ENCODE measurements at regions not wholly inside any gene's neighbourhood (a gene's known extent, or its start where the extent isn't known, plus 50 kb on each side); places are given as distances from the start of the nearest gene placed in this dataset.

DNA sequence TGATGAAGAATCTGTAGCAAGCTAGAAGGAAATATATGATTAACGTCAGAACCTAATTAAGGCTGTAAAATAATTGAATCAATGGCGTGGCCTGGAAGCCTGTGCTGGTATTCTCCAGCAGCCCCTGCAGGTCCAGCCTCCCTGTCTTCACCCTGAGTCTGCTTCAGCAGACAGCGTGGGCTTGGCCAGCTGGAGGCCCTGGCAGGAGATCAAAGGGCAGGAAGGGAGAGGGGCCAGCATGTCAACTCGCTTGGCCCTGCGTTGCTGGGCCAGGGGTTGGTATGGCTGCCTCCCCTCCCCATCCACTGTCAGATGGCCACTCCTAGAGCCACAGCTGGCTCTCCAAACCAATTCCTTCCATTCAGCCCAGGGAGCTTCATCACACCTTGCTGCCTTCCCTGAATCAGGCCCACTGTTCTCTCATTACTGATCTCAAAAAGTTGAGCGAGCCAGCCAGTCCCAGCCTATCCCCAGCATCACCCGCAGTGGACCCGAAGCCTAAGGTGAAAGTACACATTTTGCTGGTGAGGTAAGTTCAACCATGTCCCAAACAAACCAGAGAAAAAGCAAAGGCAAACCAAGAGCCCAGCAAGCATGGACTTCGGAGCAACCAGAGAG, 228.4 kb upstream of the AGAP1 start:
- H3K27me3 Mint-ChIP-seq: peaks cover 39 to 65% (median 46%) of the 10 kb centered on the region in 5 donors
- H3K4me1 Mint-ChIP-seq: peaks cover 0 to 2% (median under 1%) of the 10 kb centered on the region in 4 donors
- H3K4me3 Mint-ChIP-seq: no peak overlapping the region
- ATAC-seq: no peak
- H3K36me3 Mint-ChIP-seq: no peaks in the 10 kb centered on the region
- H3K9me3 Mint-ChIP-seq: peaks cover 0 to 7% (median 0%) of the 10 kb centered on the region in 9 donors
- DNase-seq: no peak
- H3K27ac Mint-ChIP-seq: no peak overlapping the region
- POLR2A ChIA-PET: no interaction called here

DNA sequence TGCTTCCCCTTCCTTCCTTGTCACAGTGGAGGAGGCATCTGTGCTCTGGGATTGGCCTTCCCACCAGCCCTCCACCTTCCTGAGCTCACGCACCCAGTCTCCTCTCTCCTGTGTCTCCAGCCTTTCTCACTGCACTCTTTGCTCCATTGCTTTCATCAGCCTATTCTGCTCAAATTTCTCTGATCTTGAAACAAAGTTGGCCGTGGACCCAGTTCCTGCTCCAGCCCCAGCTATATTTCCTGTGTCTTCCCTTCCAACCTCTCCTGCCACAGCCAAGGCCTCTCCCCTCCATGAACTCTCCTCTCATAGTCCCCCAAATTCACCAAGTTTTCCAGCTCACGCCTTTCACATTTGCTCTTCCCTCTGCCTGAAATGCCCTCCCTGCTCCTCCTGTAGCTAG, 226.6 kb upstream of the AGAP1 start:
- peaks cover 0 to 7% (median 0%) of the 10 kb centered on the region in 9 donors for H3K9me3 Mint-ChIP-seq
- H3K27me3 Mint-ChIP-seq: peaks cover 42 to 62% (median 51%) of the 10 kb centered on the region in 5 donors
- POLR2A ChIA-PET: no interaction called here
- no peak for DNase-seq
- H3K4me1 Mint-ChIP-seq: peaks cover 0 to 4% (median 3%) of the 10 kb centered on the region in 4 donors
- peak overlapping the region in 1 of 10 donors; percentile 32 for H3K27ac Mint-ChIP-seq
- H3K36me3 Mint-ChIP-seq: no peaks in the 10 kb centered on the region
- ATAC-seq: no peak
- H3K4me3 Mint-ChIP-seq: no peak overlapping the region

DNA sequence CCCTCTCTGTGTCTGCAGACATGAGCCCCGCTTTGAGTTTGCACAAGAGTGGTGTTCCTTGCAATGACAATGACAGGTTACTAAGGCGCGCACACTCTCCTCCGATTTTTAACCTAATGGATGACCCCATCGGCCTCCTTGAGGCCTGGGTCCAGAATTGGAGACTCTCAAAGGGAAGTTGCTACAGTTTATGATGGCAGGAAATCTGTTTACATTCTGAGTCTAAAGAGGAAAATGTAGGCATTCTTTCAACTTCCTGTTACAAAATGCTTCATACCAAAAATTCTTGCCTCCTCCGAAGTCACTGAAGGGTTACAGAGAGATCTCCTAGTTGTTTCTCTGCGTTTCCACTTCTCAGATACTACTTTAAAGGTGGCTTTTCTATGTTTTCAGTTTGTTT, 225.3 kb upstream of the AGAP1 start:
- H3K4me1 Mint-ChIP-seq: peaks cover 0 to 4% (median 3%) of the 10 kb centered on the region in 4 donors
- DNase-seq (no peak), ATAC-seq (no peak)
- peaks cover 40 to 62% (median 50%) of the 10 kb centered on the region in 5 donors for H3K27me3 Mint-ChIP-seq
- POLR2A ChIA-PET: no interaction called here
- H3K4me3 Mint-ChIP-seq: no peak overlapping the region
- H3K9me3 Mint-ChIP-seq: peaks cover 0 to 5% (median 0%) of the 10 kb centered on the region in 9 donors
- H3K36me3 Mint-ChIP-seq: no peaks in the 10 kb centered on the region
- no peak overlapping the region for H3K27ac Mint-ChIP-seq

DNA sequence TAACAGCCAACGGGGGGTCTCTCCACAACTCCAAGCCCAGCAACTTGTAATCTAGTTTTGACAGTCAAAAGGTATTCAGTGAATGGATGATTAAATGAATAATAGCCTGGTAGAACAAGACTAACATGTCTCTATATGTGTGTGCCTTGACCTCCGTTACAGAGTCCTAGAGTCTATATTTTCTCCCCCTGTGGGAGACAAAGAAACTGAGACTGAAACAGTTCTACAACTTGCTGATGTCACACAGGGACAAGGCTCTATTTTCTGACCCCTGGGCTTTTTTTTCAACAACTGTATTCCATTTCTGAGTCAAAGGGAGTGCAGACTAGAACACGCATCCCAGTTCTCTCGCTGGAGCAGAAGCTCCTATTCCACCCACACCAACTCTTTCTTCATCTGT, 223.6 kb upstream of the AGAP1 start:
- Mint-ChIP-seq H3K27ac (no peak overlapping the region), H3K9me3 (peaks cover 0 to 8% (median 0%) of the 10 kb centered on the region in 9 donors), H3K4me3 (peak overlapping the region in 1 of 10 donors; percentile 28), H3K4me1 (peaks cover 0 to 4% (median 3%) of the 10 kb centered on the region in 4 donors), H3K36me3 (no peaks in the 10 kb centered on the region), H3K27me3 (peaks cover 44 to 66% (median 48%) of the 10 kb centered on the region in 5 donors)
- ATAC-seq: no peak
- no peak for DNase-seq
- POLR2A ChIA-PET: no interaction called here

DNA sequence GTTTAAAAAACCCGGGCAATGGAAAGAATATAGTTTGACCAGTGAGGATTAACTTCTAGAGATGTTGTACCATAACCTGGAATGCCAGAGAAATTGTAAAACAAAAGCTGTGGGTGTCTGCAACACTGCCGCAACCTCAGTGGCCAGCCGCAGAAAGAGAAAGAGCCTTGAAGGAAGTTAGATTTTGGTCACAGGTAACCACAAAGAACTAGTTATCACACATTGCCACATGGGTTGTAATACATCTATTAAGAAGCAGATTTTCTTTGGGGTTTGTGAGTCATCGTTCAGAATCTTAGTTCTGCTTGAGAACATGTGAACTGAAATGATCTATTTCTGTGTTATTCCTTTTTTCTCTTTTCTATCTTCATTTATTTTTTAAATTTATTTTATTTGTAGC, 222.9 kb upstream of the AGAP1 start:
- Mint-ChIP-seq H3K27ac (no peak overlapping the region), H3K27me3 (peaks cover 41 to 72% (median 48%) of the 10 kb centered on the region in 5 donors), H3K4me1 (peaks cover 0 to 4% (median 3%) of the 10 kb centered on the region in 4 donors), H3K4me3 (no peak overlapping the region), H3K36me3 (no peaks in the 10 kb centered on the region), H3K9me3 (peaks cover 0 to 8% (median 0%) of the 10 kb centered on the region in 9 donors)
- POLR2A ChIA-PET: no interaction called here
- DNase-seq (peak in 2 of 10 donors; percentile 3 to 7), ATAC-seq (no peak)

DNA sequence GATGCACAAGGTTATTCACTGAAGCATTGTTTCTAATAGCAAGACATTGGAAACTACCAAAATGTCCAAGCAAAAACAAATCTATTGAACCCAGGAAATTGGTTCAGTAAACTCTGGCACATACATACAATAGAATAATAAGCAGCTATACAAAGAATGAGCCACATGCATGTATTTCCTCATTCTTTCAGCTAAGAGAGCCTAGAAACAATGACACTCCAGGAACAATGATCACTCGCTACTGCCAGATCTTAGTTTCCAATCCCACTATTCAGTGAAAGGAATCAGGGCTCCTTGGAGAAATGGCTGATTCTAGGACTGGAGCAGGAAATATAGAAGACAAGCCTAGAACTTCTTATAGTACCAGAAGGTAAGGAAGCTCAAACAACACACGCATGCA, 221.9 kb upstream of the AGAP1 start:
- H3K27ac Mint-ChIP-seq: no peak overlapping the region
- peaks cover 0 to 8% (median 0%) of the 10 kb centered on the region in 9 donors for H3K9me3 Mint-ChIP-seq
- no peak overlapping the region for H3K4me3 Mint-ChIP-seq
- H3K36me3 Mint-ChIP-seq: no peaks in the 10 kb centered on the region
- DNase-seq: no peak
- no peak for ATAC-seq
- H3K27me3 Mint-ChIP-seq: peaks cover 36 to 71% (median 45%) of the 10 kb centered on the region in 5 donors
- H3K4me1 Mint-ChIP-seq: peaks cover 0 to 4% (median 3%) of the 10 kb centered on the region in 4 donors
- POLR2A ChIA-PET: no interaction called here

DNA sequence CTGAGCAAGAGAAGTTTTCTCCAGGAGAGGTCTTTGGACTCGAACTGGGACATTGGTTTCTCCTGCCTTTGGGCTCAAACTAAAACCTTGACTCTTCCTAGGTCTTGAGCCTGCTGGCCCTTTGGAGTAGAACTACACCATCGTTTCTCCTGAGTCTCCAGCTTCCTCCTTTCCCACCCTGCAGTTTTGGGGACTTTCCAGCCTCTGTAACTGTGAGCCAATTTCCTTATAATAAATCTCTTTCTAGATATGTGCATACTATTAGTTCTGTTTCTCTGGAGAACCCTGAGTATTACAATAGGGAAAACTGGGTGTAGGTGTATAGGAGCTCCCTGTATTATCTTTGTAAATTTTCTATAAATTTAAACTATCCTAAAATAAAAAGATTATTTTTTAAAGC, 219.8 kb upstream of the AGAP1 start:
- H3K4me1 Mint-ChIP-seq: peaks cover 0 to 4% (median 2%) of the 10 kb centered on the region in 4 donors
- ATAC-seq (no peak), DNase-seq (no peak)
- H3K4me3 Mint-ChIP-seq: no peak overlapping the region
- H3K27ac Mint-ChIP-seq: no peak overlapping the region
- H3K27me3 Mint-ChIP-seq: peaks cover 22 to 50% (median 27%) of the 10 kb centered on the region in 5 donors
- H3K36me3 Mint-ChIP-seq: no peaks in the 10 kb centered on the region
- H3K9me3 Mint-ChIP-seq: peaks cover 0 to 8% (median 0%) of the 10 kb centered on the region in 9 donors
- POLR2A ChIA-PET: no interaction called here

DNA sequence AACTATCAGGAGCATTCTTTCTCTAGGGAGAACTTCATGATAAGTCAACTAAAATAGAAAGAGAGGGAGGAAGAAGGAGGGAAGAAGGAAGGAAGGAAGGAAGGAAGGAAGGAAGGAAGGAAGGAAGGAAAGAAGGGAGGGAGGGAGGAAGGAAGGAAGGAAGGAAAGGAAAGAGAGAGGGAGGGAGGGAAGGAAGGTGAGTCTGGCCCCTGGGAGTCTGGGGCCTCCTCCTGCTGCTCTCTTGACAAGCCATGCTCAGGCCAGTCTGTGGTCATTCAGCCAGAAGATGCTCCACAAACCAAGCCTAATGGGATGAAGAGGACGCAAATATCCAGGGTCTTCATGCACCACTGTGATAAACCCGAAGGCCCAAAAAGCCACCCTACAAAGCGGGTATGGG, 216.4 kb upstream of the AGAP1 start:
- H3K9me3 Mint-ChIP-seq: peaks cover 0 to 10% (median 0%) of the 10 kb centered on the region in 9 donors

DNA sequence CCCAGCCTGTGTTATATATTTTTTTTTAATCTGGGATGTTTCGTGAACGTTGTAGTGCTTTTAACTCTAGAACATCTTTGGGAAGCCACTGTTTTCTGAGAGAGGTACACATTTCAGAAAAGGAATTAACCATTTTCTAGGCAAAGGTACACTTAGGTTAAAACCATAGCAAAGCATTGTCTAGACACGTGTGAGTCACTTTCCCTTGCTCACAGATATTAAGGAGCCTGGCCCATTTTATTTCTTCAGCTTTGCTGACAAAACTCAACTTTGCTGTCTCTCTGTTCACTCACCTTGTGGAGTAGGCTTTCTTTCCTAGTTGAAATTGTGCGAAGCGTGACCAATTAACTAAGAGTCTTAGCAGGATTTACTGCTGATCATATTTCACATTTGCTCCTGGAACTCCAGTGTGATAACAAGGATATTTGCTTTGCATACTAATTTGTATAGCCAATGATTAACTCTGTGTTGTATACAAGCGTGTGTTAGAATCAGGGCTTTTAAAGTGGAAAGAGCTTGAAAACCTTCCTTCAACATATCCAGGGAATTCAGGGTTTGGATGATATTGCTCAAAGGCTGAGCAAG, 215.0 kb upstream of the AGAP1 start:
- Mint-ChIP-seq H3K36me3 (no peaks in the 10 kb centered on the region), H3K4me1 (no peaks in the 10 kb centered on the region), H3K4me3 (no peak overlapping the region), H3K27me3 (peaks cover 3 to 23% (median 4%) of the 10 kb centered on the region in 5 donors), H3K9me3 (peaks cover 0 to 10% (median 0%) of the 10 kb centered on the region in 9 donors), H3K27ac (no peak overlapping the region)
- POLR2A ChIA-PET: no interaction called here
- ATAC-seq (no peak), DNase-seq (no peak)

More for the DNA sequence above, 216.4 kb upstream of the AGAP1 start:
- peaks cover 5 to 25% (median 10%) of the 10 kb centered on the region in 5 donors for H3K27me3 Mint-ChIP-seq
- ATAC-seq (no peak), DNase-seq (no peak)
- no peak overlapping the region for H3K27ac Mint-ChIP-seq
- no peaks in the 10 kb centered on the region for H3K36me3 Mint-ChIP-seq
- H3K4me3 Mint-ChIP-seq: no peak overlapping the region
- POLR2A ChIA-PET: no interaction called here
- no peaks in the 10 kb centered on the region for H3K4me1 Mint-ChIP-seq

DNA sequence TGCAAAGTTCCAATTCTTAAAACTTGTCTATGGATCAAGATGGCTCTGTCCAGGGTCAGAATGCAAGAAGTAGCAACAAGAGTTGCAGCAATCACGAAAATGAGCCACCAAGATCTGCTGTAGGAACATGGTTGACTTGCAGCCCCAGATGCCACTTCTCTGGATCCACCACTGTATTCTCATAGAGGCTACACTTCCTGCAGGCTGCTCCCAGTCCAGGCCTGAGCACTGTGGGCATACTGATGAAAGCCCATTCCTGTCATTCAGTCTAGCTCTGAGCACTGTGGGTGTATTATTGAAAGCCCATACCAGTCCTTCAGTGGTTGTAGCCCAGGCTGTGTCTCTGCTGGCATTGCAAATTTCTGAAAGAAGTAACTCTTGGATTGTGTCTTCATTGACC, 213.9 kb upstream of the AGAP1 start:
- Mint-ChIP-seq H3K36me3 (no peaks in the 10 kb centered on the region), H3K27me3 (peaks cover 2 to 24% (median 5%) of the 10 kb centered on the region in 5 donors), H3K4me3 (no peak overlapping the region), H3K27ac (no peak overlapping the region), H3K9me3 (peaks cover 0 to 10% (median 0%) of the 10 kb centered on the region in 9 donors), H3K4me1 (no peaks in the 10 kb centered on the region)
- POLR2A ChIA-PET: no interaction called here
- ATAC-seq: no peak
- no peak for DNase-seq

DNA sequence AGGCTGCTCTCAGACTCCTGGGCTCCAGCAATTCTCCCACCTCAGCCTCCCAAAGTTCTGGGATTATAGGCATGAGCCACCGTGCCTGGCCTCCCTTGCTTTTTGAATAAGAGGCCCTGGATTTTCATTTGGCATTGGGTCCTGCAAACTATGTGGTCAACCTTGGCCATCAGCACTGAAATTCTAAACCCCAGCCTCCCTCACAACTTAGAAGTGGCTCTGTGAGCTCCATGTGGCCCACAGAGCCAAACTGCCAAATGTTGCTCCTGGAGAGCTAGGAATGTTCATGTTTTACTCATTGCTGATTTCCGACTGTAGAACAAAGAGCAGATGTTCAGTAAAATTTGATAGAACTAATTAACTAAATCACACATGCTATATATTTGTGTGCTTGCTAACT, 210.6 kb upstream of the AGAP1 start:
- H3K4me3 Mint-ChIP-seq: no peak overlapping the region
- H3K4me1 Mint-ChIP-seq: no peaks in the 10 kb centered on the region
- H3K27me3 Mint-ChIP-seq: peaks cover 6 to 40% (median 9%) of the 10 kb centered on the region in 5 donors
- no peak overlapping the region for H3K27ac Mint-ChIP-seq
- POLR2A ChIA-PET: no interaction called here
- no peak for ATAC-seq
- H3K36me3 Mint-ChIP-seq: no peaks in the 10 kb centered on the region
- no peak for DNase-seq
- H3K9me3 Mint-ChIP-seq: peaks cover 0 to 10% (median 0%) of the 10 kb centered on the region in 9 donors

DNA sequence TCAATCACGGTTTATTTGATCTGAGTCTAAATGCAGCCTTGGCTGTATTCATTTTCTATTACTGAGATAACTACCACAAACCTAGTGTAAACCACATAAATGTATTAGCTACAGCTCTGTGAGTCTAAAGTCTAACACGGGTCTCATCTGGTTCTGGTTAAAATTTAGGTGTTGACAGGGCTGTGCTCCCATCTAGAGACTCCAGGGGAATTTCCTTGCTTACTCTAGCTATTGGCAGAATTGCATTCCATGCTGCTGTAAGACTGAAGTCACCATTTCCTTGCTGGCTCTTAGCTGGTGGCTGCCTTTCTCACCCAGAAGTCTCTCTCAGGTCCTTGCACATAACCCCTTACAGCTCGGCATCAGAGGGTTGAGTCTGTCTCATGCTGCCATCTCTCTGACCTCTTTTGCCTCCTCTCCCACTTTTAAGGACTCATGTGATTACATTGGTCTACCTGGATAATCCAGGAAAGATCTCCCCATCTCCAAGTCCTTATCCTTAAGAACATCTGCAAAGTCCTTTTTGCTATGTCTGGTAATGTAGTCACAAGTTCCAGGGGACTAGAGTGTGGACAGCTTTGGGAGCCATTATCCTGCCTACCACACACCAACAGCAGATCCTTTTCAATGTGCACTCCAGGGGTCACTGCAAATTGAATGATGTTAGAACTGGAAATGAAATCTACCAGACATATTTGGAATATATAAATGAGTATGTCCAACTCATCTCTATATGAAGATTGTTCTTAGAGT, 207.0 kb upstream of the AGAP1 start:
- DNase-seq (no peak), ATAC-seq (no peak)
- H3K4me3 Mint-ChIP-seq: no peak overlapping the region
- peaks cover 11 to 64% (median 18%) of the 10 kb centered on the region in 5 donors for H3K27me3 Mint-ChIP-seq
- no peaks in the 10 kb centered on the region for H3K4me1 Mint-ChIP-seq
- peak overlapping the region in 1 of 10 donors; percentile 79 for H3K27ac Mint-ChIP-seq
- H3K36me3 Mint-ChIP-seq: no peaks in the 10 kb centered on the region
- peaks cover 0 to 7% (median 0%) of the 10 kb centered on the region in 9 donors for H3K9me3 Mint-ChIP-seq
- POLR2A ChIA-PET: no interaction called here

DNA sequence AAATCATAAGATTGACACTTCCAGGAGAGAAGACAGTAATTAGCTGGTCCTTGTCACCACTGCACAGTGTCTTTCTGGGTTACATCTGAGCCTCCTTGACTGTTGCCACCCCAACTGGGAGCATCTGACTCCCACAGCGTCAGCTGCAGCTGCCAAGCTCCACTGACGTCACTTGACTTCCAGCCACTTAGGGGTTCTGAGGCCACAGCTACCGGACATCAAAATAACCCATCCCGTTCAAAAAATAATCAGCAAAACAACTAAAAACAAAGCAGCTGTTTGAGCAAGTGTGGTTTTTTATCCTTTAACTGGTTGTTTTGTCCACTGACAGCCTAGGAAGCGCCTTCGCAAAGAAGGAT, 206.5 kb upstream of the AGAP1 start:
- no peak overlapping the region for H3K4me3 Mint-ChIP-seq
- H3K4me1 Mint-ChIP-seq: no peaks in the 10 kb centered on the region
- peaks cover 11 to 69% (median 18%) of the 10 kb centered on the region in 5 donors for H3K27me3 Mint-ChIP-seq
- H3K27ac Mint-ChIP-seq: peak overlapping the region in 1 of 10 donors; percentile 79
- POLR2A ChIA-PET: no interaction called here
- H3K9me3 Mint-ChIP-seq: peaks cover 0 to 1% (median 0%) of the 10 kb centered on the region in 9 donors
- no peak for ATAC-seq
- DNase-seq: no peak
- no peaks in the 10 kb centered on the region for H3K36me3 Mint-ChIP-seq

Data from naive thymus-derived CD8-positive, alpha-beta T cell (primary cell).